DOHH2 (cell line): ENCODE measurements at regions not wholly inside any gene's neighbourhood (a gene's known extent, or its start where the extent isn't known, plus 50 kb on each side); places are given as distances from the start of the nearest gene placed in this dataset.
"Not testable (repeated sequence)": the region's sequence is repeated elsewhere in the genome, so short reads cannot be mapped to it uniquely, and the experiment has no call there.

Experiments
- EZH2phosphoT487 ChIP-seq: fragments of 200-600 bp; sonication (generic); IDR thresholded peaks from 2 replicates; pipeline ENCODE4 v1.6.1; 2017; ENCODE audit warnings: borderline replicate concordance, mild to moderate bottlenecking, antibody characterized with exemption, low read length, moderate library complexity, mixed read lengths
- TF ChIP-seq, protein P1 (sequence below): fragments of 200-600 bp; sonication (generic); IDR thresholded peaks from one replicate; pipeline ENCODE4 v1.5.1; 2014; ENCODE audit warnings: antibody characterized with exemption, mild to moderate bottlenecking, low read depth, low read length; ENCODE audit not compliant: poor library complexity, severe bottlenecking

DNA sequence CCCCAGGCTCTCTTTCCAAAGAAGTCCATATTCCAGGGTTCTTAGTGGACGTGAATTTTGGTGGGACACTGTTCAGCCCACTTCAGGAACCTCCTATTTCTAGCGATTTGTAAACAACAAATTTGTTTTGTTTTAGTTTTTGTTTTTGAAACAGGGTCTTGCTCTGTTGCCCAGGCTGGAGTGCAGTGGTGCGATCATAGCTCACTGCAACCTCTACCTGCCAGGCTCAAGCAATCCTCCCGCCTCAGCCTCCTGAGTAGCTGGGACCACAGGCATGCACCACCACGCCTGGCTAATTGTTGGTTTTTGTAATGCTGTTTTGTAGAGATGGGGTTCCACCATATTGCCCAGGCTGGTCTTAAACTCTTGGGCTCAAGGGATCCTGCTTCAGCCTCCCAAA is 56.7 kb downstream of the ARHGEF18 start:
- TF ChIP-seq, protein P1, sequence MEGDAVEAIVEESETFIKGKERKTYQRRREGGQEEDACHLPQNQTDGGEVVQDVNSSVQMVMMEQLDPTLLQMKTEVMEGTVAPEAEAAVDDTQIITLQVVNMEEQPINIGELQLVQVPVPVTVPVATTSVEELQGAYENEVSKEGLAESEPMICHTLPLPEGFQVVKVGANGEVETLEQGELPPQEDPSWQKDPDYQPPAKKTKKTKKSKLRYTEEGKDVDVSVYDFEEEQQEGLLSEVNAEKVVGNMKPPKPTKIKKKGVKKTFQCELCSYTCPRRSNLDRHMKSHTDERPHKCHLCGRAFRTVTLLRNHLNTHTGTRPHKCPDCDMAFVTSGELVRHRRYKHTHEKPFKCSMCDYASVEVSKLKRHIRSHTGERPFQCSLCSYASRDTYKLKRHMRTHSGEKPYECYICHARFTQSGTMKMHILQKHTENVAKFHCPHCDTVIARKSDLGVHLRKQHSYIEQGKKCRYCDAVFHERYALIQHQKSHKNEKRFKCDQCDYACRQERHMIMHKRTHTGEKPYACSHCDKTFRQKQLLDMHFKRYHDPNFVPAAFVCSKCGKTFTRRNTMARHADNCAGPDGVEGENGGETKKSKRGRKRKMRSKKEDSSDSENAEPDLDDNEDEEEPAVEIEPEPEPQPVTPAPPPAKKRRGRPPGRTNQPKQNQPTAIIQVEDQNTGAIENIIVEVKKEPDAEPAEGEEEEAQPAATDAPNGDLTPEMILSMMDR, result not testable (repeated sequence)
- TF ChIP-seq EZH2phosphoT487, result not testable (repeated sequence)
